ENCODE measurements at regions not wholly inside any gene's neighbourhood (a gene's known extent, or its start where the extent isn't known, plus 50 kb on each side); places are given as distances from the start of the nearest gene placed in this dataset.

GRCh38 chr2:221286406-221286805 is 285.7 kb downstream of the EPHA4 start:
- TF ChIP-seq SP1 (CRISPR knock-in tag; conservative IDR thresholded peaks at IDR 0.05) (no peak), TEAD1 (CRISPR knock-in tag; IDR thresholded peaks at IDR 0.05) (no peak), PRDM15 (CRISPR knock-in tag; IDR thresholded peaks at IDR 0.05) (no peak)

Measured in WTC11 (cell line).